Kidney (tissue), 13 donors: ENCODE measurements at regions not wholly inside any gene's neighbourhood (a gene's known extent, or its start where the extent isn't known, plus 50 kb on each side); places are given as distances from the start of the nearest gene placed in this dataset.

Experiments used
- DNase-seq, 5 donors: peaks; one replicate each; pipeline ENCODE4 v3.0.0-alpha.2; 2013 to 2020
- FAIRE-seq: peaks from 2 replicates; lab custom pipeline; 2012; peaks lifted over from hg19 to GRCh38; lab: Jason Lieb, UNC
- H3K27ac ChIP-seq, 2 donors: one replicate each; pipeline ENCODE4 v1.7.0; 2013; ENCODE audit warnings: low read depth in 2 of 2, low read length in 2 of 2, inconsistent platforms in 1 of 2
- H3K27me3 ChIP-seq: one replicate; pipeline ENCODE4 v1.7.1; 2013; ENCODE audit warnings: low read length, inconsistent platforms; ENCODE audit not compliant: control insufficient read depth, insufficient read depth
- H3K36me3 ChIP-seq, 3 donors: one replicate each; pipeline versions ENCODE4 v1.7.0 to v1.7.1; 2013; ENCODE audit warnings: low read length in 3 of 3, control low read depth in 1 of 3, inconsistent platforms in 1 of 3; ENCODE audit not compliant: insufficient read depth in 3 of 3, control insufficient read depth in 2 of 3
- H3K4me1 ChIP-seq, 3 donors: one replicate each; pipeline versions ENCODE4 v1.7.0 to v1.7.1; 2013; ENCODE audit warnings: low read length in 3 of 3, inconsistent platforms in 1 of 3, low read depth in 1 of 3; ENCODE audit not compliant: control insufficient read depth in 2 of 3, insufficient read depth in 2 of 3
- H3K4me3 ChIP-seq, 3 donors: one replicate each; pipeline versions ENCODE4 v1.7.0 to v1.8.1; 2013; ENCODE audit warnings: low read length in 3 of 3, control low read depth in 1 of 3, inconsistent platforms in 1 of 3
- H3K9ac ChIP-seq, 3 donors: one replicate each; pipeline versions ENCODE4 v1.7.0 to v1.7.1; 2013; ENCODE audit warnings: low read length in 3 of 3, control low read depth in 1 of 3, inconsistent platforms in 1 of 3
- H3K9me3 ChIP-seq, 3 donors: one replicate each; pipeline versions ENCODE4 v1.7.0 to v1.7.1; 2013; ENCODE audit warnings: low read length in 3 of 3, control low read depth in 1 of 3, inconsistent platforms in 1 of 3; ENCODE audit not compliant: control insufficient read depth in 2 of 3, insufficient read depth in 1 of 3
- intact Hi-C: fragments of 100-400 bp; cut with DNase I; formaldehyde crosslinking; loops from one replicate; pipeline ENCODE4 v1.11.1; 2022
- TF ChIP-seq, protein P1 (sequence below): IDR thresholded peaks from 3 replicates; pipeline ENCODE4 v1.5.1; 2012; ENCODE audit warnings: mild to moderate bottlenecking, moderate library complexity, borderline replicate concordance; ENCODE audit not compliant: insufficient read depth; ENCODE audit errors: extremely low read depth
- donor health status: control.
- donor health status: control.
- donor health status: control.
- donor health status: control.
- donor health status: control.
- donor health status: DM: yes; HTN: yes; CAD: no.
- donor health status: Normal renal cell carcinoma (clear cell type).

DNA sequence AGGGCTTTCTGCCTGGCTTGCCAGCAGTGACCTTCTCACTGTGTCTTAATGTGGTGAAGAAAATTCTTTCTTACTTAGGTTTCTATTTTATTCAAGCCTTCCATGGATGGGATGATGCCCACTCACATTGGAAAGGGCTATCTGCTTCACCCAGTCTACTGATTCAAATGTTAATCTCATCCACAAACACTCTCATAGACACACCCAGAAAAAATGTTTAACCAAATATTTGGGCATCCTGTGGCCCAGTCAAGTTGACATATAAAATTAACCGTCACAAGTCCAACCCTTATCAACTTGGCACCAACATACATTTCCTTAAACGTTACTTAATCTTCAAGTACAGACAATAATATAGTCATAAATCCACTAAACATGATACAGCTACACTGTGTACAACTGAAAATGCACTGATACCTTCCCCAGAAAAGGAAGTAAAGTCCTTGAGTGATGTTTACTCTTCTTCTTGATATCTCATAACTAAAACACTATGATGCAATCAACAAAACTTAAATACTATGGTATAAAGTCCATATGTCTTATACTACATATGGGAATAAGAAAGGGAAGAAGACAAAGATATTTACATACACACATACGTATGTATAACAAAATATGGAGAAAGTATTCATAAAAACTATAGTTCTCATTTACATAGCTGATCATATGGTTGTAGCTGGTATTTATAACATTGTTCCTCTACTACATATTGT, 394.7 kb upstream of the NOVA1 start:
- H3K9ac ChIP-seq, result no peak overlapping the region
- H3K36me3 ChIP-seq, result no peaks in the 10 kb centered on the region
- H3K27ac ChIP-seq, result no peak overlapping the region
- H3K9me3 ChIP-seq, result no peaks in the 10 kb centered on the region
- FAIRE-seq (no peak), DNase-seq (no peak)
- intact Hi-C loops, result no loop called here
- TF ChIP-seq, protein P1, sequence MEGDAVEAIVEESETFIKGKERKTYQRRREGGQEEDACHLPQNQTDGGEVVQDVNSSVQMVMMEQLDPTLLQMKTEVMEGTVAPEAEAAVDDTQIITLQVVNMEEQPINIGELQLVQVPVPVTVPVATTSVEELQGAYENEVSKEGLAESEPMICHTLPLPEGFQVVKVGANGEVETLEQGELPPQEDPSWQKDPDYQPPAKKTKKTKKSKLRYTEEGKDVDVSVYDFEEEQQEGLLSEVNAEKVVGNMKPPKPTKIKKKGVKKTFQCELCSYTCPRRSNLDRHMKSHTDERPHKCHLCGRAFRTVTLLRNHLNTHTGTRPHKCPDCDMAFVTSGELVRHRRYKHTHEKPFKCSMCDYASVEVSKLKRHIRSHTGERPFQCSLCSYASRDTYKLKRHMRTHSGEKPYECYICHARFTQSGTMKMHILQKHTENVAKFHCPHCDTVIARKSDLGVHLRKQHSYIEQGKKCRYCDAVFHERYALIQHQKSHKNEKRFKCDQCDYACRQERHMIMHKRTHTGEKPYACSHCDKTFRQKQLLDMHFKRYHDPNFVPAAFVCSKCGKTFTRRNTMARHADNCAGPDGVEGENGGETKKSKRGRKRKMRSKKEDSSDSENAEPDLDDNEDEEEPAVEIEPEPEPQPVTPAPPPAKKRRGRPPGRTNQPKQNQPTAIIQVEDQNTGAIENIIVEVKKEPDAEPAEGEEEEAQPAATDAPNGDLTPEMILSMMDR, result no peak
- H3K4me3 ChIP-seq, result no peak overlapping the region
- no peaks in the 10 kb centered on the region for H3K27me3 ChIP-seq
- no peaks in the 10 kb centered on the region for H3K4me1 ChIP-seq

DNA sequence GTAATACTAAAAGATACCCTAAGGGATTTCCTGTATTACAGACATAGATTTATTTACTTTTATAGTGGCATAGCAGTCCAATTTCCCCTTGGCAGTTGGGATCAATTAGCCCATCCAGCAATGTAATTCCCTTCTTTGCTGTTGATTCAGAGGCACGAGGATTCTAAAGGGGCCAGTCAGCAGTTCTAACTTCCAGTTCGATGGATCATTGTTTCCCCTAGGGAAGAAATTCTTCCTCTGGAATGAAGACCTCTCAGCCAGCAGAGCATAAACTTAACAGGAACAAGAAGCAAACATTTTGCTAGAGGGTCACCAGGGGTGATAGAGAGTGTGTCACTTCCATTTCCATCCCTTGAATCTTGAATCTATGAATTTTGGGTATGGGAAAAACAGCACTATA, 395.7 kb upstream of the NOVA1 start:
- TF ChIP-seq, protein P1, result no peak
- FAIRE-seq, result no peak
- no peaks in the 10 kb centered on the region for H3K9me3 ChIP-seq
- no peak overlapping the region for H3K4me3 ChIP-seq
- H3K27me3 ChIP-seq, result no peaks in the 10 kb centered on the region
- intact Hi-C loops, result no loop called here
- no peaks in the 10 kb centered on the region for H3K36me3 ChIP-seq
- no peaks in the 10 kb centered on the region for H3K4me1 ChIP-seq
- H3K27ac ChIP-seq, result no peak overlapping the region
- no peak for DNase-seq
- H3K9ac ChIP-seq, result no peak overlapping the region

DNA sequence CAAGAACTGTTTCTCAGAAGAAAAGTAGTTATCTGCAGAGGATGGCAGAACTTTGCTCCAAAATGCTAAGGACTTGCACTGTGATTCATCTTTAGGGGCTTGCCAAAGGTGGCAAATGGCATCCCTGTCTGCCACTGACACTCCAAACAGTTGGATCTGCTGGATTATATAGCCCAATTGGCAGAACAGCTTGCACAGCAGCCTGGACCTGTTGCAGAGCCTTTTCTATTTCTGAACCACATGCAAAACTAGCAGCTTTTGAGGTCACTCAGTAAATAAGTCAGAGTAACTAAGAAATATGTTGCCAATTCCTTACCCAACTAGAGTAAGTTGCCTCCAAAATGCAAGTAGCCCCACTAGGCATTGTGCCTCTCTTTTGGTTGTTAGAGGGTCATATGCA, 397.5 kb upstream of the NOVA1 start:
- no peak overlapping the region for H3K9ac ChIP-seq
- H3K4me3 ChIP-seq, result no peak overlapping the region
- no peak for DNase-seq
- no peaks in the 10 kb centered on the region for H3K4me1 ChIP-seq
- no peaks in the 10 kb centered on the region for H3K27me3 ChIP-seq
- H3K9me3 ChIP-seq, result no peaks in the 10 kb centered on the region
- no peak for FAIRE-seq
- no peaks in the 10 kb centered on the region for H3K36me3 ChIP-seq
- no peak overlapping the region for H3K27ac ChIP-seq
- TF ChIP-seq, protein P1, result no peak
- intact Hi-C loops, result no loop called here

DNA sequence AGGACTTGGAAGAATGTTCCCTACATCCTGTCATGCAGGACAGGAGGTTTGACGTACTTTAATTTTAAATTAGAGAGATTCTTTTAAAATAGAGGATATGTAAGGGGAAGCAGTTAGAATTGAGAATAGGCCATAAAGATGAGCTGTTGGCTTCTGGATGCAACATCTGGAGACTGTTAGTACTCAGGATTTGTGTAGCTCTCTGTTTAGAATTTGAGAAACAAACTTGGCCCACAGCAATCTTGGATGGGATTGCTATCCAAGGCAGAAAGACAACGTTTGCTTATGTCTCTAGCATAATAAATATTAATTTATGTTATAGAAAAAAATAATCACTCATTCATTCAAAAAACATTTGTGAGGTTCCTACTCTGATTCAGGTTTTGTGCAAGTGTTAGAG, 398.4 kb upstream of the NOVA1 start:
- no peak overlapping the region for H3K4me3 ChIP-seq
- H3K27ac ChIP-seq, result no peak overlapping the region
- TF ChIP-seq, protein P1, result no peak
- no peaks in the 10 kb centered on the region for H3K36me3 ChIP-seq
- no peak for FAIRE-seq
- peak in 1 of 5 donors; percentile 33 for DNase-seq
- H3K27me3 ChIP-seq, result no peaks in the 10 kb centered on the region
- H3K4me1 ChIP-seq, result no peaks in the 10 kb centered on the region
- no peak overlapping the region for H3K9ac ChIP-seq
- intact Hi-C loops, result no loop called here
- no peaks in the 10 kb centered on the region for H3K9me3 ChIP-seq
